Testis (tissue), 2 donors: ENCODE measurements at regions not wholly inside any gene's neighbourhood (a gene's known extent, or its start where the extent isn't known, plus 50 kb on each side); places are given as distances from the start of the nearest gene placed in this dataset.

ENCODE experiments used
- DNase-seq: peaks from one replicate; pipeline ENCODE4 v3.0.0-alpha.2; 2019
- H3K27ac ChIP-seq, 2 donors: fragments of 200-600 bp; sonication (generic); one replicate each; pipeline ENCODE4 v1.5.1; 2019
- H3K27me3 ChIP-seq: fragments of 200-600 bp; sonication (generic); one replicate; pipeline ENCODE4 v1.5.1; 2019
- H3K36me3 ChIP-seq: fragments of 200-600 bp; sonication (generic); one replicate; pipeline ENCODE4 v1.5.1; 2017; ENCODE audit warnings: low read depth; ENCODE audit errors: missing control alignments
- H3K4me1 ChIP-seq: fragments of 200-600 bp; sonication (generic); one replicate; pipeline ENCODE4 v1.5.1; 2019
- H3K4me3 ChIP-seq, 2 donors: fragments of 200-600 bp; sonication (generic); one replicate each; pipeline ENCODE4 v1.5.1; 2017 to 2019
- H3K9me3 ChIP-seq: fragments of 200-600 bp; sonication (generic); one replicate; pipeline ENCODE4 v1.5.1; 2017
- CTCF ChIP-seq, 3 experiments: fragments of 450-650 bp in 2 of 3; fragments of 200-600 bp in 1 of 3; sonication (generic) in 1 of 3; IDR thresholded peaks; one replicate each; pipeline ENCODE4 v1.5.1; 2016 to 2019; ENCODE audit warnings: antibody characterized with exemption in 3 of 3, mild to moderate bottlenecking in 2 of 3, moderate library complexity in 1 of 3
- POLR2A ChIP-seq: fragments of 450-650 bp; IDR thresholded peaks from one replicate; pipeline ENCODE4 v1.6.1; 2017; ENCODE audit warnings: antibody characterized with exemption, mild to moderate bottlenecking, moderate library complexity
- WGBS, 2 donors: methylation state at CpG; one replicate each; pipeline ENCODE4 v1.1.5; 2018; 5-methylcytosine and 5-hydroxymethylcytosine counted together
- intact Hi-C: fragments of 100-400 bp; cut with DNase I; formaldehyde crosslinking; loops from one replicate; pipeline ENCODE4 v1.15.1; 2023; ENCODE audit warnings: low total_unique reads

DNA sequence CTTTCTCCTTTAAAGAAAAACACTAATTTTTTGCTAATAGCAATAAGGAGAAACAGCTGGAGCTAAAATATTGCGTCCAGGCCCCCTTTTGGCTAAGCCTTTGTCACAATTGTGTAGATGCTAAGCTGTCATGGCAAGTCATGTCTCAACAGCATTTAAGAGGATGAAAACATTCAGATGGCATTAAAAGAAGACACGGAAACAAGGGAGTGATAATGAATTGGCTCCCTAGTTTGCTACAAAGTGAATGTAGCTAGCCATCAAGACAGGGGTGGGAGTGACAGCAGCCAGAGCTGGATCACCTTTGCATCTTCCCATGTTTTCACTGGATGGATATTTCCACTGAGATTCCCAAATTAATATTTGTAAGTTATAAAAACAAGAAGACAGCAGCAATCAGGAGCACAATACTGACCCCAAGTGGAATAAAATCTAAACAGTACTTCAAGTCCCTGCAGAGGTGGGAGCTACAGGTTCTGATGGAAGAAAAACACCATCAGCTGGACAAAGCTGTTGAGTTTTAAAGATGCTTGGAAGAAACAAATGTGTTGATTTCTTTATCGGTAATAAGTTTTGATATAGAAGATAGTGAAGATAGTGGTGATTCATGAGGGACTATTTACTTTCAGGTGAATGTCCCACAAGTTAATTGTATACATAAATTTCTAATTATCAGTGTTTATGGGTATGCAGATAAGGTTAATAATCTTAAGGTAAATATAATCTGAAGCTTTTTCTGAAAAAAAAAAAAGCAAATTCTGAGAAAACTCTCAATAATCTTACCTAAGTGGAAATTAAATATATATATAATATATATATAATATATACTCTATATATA lies 129.4 kb downstream of the SLC16A9 start:
- Histone ChIP-seq H3K27me3 (no peaks in the 10 kb centered on the region), H3K36me3 (no peaks in the 10 kb centered on the region), H3K4me1 (no peaks in the 10 kb centered on the region), H3K9me3 (no peaks in the 10 kb centered on the region), H3K27ac (no peak overlapping the region), H3K4me3 (no peak overlapping the region)
- no peak for DNase-seq
- intact Hi-C loops, result no loop called here
- TF ChIP-seq POLR2A (no peak), CTCF (IDR thresholded peaks at IDR 0.05) (peak; percentile 9 to 20 (median 13))
- WGBS, 2 donors, result 41 to 51% methylated on average over 3 of the region's 3 CpGs

DNA sequence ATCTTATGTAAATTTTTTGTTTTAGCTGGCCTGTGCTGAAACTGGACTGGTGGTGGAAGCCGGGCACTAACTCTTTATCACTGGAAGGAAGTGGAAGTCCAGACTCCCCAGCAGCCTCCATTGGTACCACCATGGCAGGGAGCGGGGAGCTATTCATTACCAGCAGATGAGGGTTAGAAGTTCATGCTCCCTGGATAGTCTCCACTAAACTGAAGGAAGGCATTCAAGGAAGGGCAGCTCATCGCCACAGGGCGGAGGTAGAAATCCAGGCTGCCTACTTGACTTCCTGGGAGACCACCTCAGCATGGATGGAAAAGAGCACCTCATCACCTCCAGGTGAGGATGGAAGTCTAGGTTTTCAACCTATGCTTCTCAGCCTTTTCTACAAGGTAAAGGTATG lies 130.9 kb downstream of the SLC16A9 start:
- intact Hi-C loops, result no loop called here

DNA sequence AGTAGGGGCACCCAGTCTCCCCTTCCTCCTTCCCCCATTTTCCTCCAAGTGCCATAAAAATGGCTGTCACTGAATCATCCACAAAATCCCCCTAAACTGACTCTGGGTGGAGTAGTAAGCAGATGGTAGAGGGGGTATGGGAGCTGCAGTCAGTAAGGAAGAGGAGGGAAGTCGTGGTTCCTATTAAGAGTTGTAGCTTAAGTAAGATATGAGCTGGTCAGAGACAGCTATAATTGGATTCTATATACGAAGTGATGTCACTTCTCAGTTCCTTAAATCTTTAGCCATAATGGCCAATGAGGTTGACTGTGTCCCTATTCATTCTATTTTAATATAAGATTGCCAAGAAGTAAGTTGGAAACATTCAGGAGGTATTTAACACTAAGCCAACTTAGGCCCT lies 131.7 kb downstream of the SLC16A9 start:
- intact Hi-C loops, result no loop called here
- Histone ChIP-seq H3K4me1 (no peaks in the 10 kb centered on the region), H3K27me3 (no peaks in the 10 kb centered on the region), H3K4me3 (no peak overlapping the region), H3K9me3 (no peaks in the 10 kb centered on the region), H3K36me3 (no peaks in the 10 kb centered on the region), H3K27ac (no peak overlapping the region)
- DNase-seq, result no peak
- WGBS, 2 donors, result 83 to 87% methylated on average over 2 of the region's 2 CpGs
- no peak for TF ChIP-seq CTCF (IDR thresholded peaks at IDR 0.05)
- no peak for TF ChIP-seq POLR2A

More for the DNA sequence above, 130.9 kb downstream of the SLC16A9 start:
- no peaks in the 10 kb centered on the region for H3K27me3 ChIP-seq
- no peaks in the 10 kb centered on the region for H3K4me1 ChIP-seq
- H3K27ac ChIP-seq, result no peak overlapping the region
- no peaks in the 10 kb centered on the region for H3K36me3 ChIP-seq
- H3K9me3 ChIP-seq, result no peaks in the 10 kb centered on the region
- H3K4me3 ChIP-seq, result no peak overlapping the region
- WGBS, 2 donors, result 96 to 100% methylated on average over 4 of the region's 4 CpGs
- no peak for DNase-seq
- TF ChIP-seq POLR2A, result no peak
- no peak for TF ChIP-seq CTCF (IDR thresholded peaks at IDR 0.05)

DNA sequence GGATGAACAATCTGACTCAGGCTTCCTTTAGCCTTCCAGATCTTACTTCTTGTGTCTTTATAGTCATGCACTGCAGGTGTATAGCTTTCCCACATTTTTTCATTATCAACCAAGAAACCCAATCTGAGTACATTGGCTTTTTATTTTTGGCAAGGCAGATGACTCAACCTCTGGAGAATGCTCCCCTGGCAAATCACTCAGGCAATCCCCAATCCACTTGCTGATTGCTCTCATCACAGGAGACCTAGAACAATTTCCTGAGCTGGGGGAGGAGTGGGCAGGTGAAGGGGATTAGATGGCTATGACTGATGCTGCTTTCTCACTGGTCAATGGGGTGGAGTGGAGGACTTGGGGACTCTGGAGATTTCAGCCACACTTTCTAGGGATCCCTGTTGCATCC lies 134.4 kb downstream of the SLC16A9 start:
- no peaks in the 10 kb centered on the region for H3K4me1 ChIP-seq
- intact Hi-C loops, result no loop called here

More for the DNA sequence above, 134.4 kb downstream of the SLC16A9 start:
- H3K36me3 ChIP-seq, result no peaks in the 10 kb centered on the region
- TF ChIP-seq POLR2A, result no peak
- TF ChIP-seq CTCF (IDR thresholded peaks at IDR 0.05), result no peak
- DNase-seq, result no peak
- no peak overlapping the region for H3K27ac ChIP-seq
- H3K4me3 ChIP-seq, result no peak overlapping the region
- H3K9me3 ChIP-seq, result no peaks in the 10 kb centered on the region
- H3K27me3 ChIP-seq, result no peaks in the 10 kb centered on the region
